ENCODE measurements at regions not wholly inside any gene's neighbourhood (a gene's known extent, or its start where the extent isn't known, plus 50 kb on each side); places are given as distances from the start of the nearest gene placed in this dataset.

- peak; percentile 76 for DNase-seq (ENCODE audit: low spot score)
These were observed 114.4 kb upstream of the COPS8 start for GRCh38 chr2:236971131-236971821.

GRCh38 chr2:236971919-236972381, 113.7 kb upstream of the COPS8 start:
- no peak for DNase-seq (ENCODE audit: low spot score)

GRCh38 chr2:236972491-236973342, 113.0 kb upstream of the COPS8 start:
- DNase-seq (ENCODE audit: low spot score): peak; percentile 89

GRCh38 chr2:236973343-236973980, 112.2 kb upstream of the COPS8 start:
- DNase-seq (ENCODE audit: low spot score): no peak

GRCh38 chr2:236974148-236974547, 111.5 kb upstream of the COPS8 start:
- no peak for DNase-seq (ENCODE audit: low spot score)

- DNase-seq (ENCODE audit: low spot score): no peak
These were observed 110.9 kb upstream of the COPS8 start for GRCh38 chr2:236974752-236975151.

GRCh38 chr2:236975766-236976165, 109.9 kb upstream of the COPS8 start:
- DNase-seq (ENCODE audit: low spot score): no peak

GRCh38 chr2:236976266-236977062, 109.2 kb upstream of the COPS8 start:
- no peak for DNase-seq (ENCODE audit: low spot score)

GRCh38 chr2:236977063-236977851, 108.4 kb upstream of the COPS8 start:
- DNase-seq (ENCODE audit: low spot score): no peak

- DNase-seq (ENCODE audit: low spot score): no peak
These were observed 107.8 kb upstream of the COPS8 start for GRCh38 chr2:236977852-236978398.

GRCh38 chr2:236979664-236980063, 106.0 kb upstream of the COPS8 start:
- DNase-seq (ENCODE audit: low spot score): no peak

GRCh38 chr2:236980961-236981360, 104.7 kb upstream of the COPS8 start:
- DNase-seq (ENCODE audit: low spot score): no peak

- no peak for DNase-seq (ENCODE audit: low spot score)
These were observed 103.8 kb upstream of the COPS8 start for GRCh38 chr2:236981701-236982485.

- no peak for DNase-seq (ENCODE audit: low spot score)
These were observed 102.8 kb upstream of the COPS8 start for GRCh38 chr2:236982693-236983455.

- DNase-seq (ENCODE audit: low spot score): no peak
These were observed 101.6 kb upstream of the COPS8 start for GRCh38 chr2:236984046-236984445.

GRCh38 chr2:236985761-236986339, 99.8 kb upstream of the COPS8 start:
- peak; percentile 58 for DNase-seq (ENCODE audit: low spot score)

- DNase-seq (ENCODE audit: low spot score): no peak
These were observed 99.0 kb upstream of the COPS8 start for GRCh38 chr2:236986524-236987330.

- DNase-seq (ENCODE audit: low spot score): no peak
These were observed 97.5 kb upstream of the COPS8 start for GRCh38 chr2:236988216-236988615.

Measured in umbilical cord (tissue), 1 donor.